SK-N-MC (cell line): ENCODE measurements at regions not wholly inside any gene's neighbourhood (a gene's known extent, or its start where the extent isn't known, plus 50 kb on each side); places are given as distances from the start of the nearest gene placed in this dataset.

Source experiments
- DNase-seq: peaks from one replicate; pipeline ENCODE4 v3.0.0-alpha.2; 2011; ENCODE audit warnings: low read depth, low spot score
- H3K27ac ChIP-seq: fragments of 200-600 bp; sonication (generic); 2 replicates; pipeline ENCODE4 v1.5.1; 2016; ENCODE audit warnings: mixed run types
- H3K36me3 ChIP-seq: fragments of 200-600 bp; sonication (generic); 2 replicates; pipeline ENCODE4 v1.6.1; 2017; ENCODE audit warnings: antibody characterized with exemption, low read length, mixed read lengths; ENCODE audit not compliant: insufficient read depth
- H3K4me3 ChIP-seq: fragments of 200-600 bp; sonication (generic); 2 replicates; pipeline ENCODE4 v1.5.1; 2016
- H3K9ac ChIP-seq: fragments of 200-600 bp; sonication (generic); 2 replicates; pipeline ENCODE4 v1.8.0; 2017; ENCODE audit warnings: mixed run types, mixed read lengths; ENCODE audit not compliant: insufficient read length
- H3K9me3 ChIP-seq: fragments of 200-600 bp; sonication (generic); 2 replicates; pipeline ENCODE4 v1.6.1; 2017; ENCODE audit warnings: low read depth, mild to moderate bottlenecking, antibody characterized with exemption, low read length, moderate library complexity, mixed read lengths
- EZH2 ChIP-seq: fragments of 200-600 bp; sonication (generic); IDR thresholded peaks from one replicate; pipeline ENCODE4 v1.6.1; 2017; ENCODE audit warnings: antibody characterized with exemption
- FOXP2 ChIP-seq: optimal IDR thresholded peaks from 2 replicates; pipeline ENCODE3; 2011; ENCODE audit warnings: mild to moderate bottlenecking, moderate library complexity; ENCODE audit not compliant: insufficient read depth; ENCODE audit errors: extremely low read length, control extremely low read depth
- POLR2AphosphoS5 ChIP-seq: IDR thresholded peaks from 2 replicates; pipeline ENCODE4 v1.6.1; 2012; ENCODE audit warnings: mild to moderate bottlenecking, low read depth, low read length, borderline replicate concordance

- Histone ChIP-seq H3K36me3 (no peaks in the 10 kb centered on the region), H3K9me3 (no peaks in the 10 kb centered on the region), H3K4me3 (no peak overlapping the region), H3K27ac (no peak overlapping the region), H3K9ac (no peak overlapping the region)
- no peak for DNase-seq
- TF ChIP-seq EZH2 (no peak), POLR2AphosphoS5 (no peak), FOXP2 (no peak)
Observed at GRCh38 chr4:170657761-170658160, 568.0 kb upstream of the AADAT start.

DNA sequence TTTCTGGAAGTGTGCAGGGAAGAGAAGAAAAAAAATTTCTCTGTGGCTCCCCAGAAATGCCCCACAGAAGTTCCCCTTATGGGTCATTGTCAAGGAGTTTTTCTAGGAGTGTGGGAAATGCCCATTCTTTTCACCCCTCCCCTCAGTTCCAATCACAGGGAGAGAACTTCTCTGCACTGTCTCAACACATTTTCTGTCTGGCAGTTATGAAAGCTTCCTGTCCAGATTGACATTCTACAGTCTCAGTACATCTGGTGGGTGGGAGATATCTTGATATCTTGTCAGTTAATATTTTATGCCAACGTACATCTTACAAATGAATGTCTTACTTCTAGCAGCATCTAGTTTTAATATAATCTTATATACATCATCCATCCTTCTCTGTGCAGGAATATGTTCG, 566.8 kb upstream of the AADAT start:
- no peak for DNase-seq
- Histone ChIP-seq H3K36me3 (no peaks in the 10 kb centered on the region), H3K4me3 (no peak overlapping the region), H3K9me3 (no peaks in the 10 kb centered on the region), H3K9ac (no peak overlapping the region), H3K27ac (no peak overlapping the region)
- TF ChIP-seq FOXP2 = no peak
- no peak for TF ChIP-seq EZH2

GRCh38 chr4:170652571-170652970, 562.8 kb upstream of the AADAT start:
- H3K36me3 ChIP-seq = no peaks in the 10 kb centered on the region
- no peak overlapping the region for H3K9ac ChIP-seq
- DNase-seq = no peak
- H3K9me3 ChIP-seq = no peaks in the 10 kb centered on the region
- TF ChIP-seq POLR2AphosphoS5 (no peak), FOXP2 (no peak), EZH2 (no peak)
- no peak overlapping the region for H3K27ac ChIP-seq
- no peak overlapping the region for H3K4me3 ChIP-seq

DNA sequence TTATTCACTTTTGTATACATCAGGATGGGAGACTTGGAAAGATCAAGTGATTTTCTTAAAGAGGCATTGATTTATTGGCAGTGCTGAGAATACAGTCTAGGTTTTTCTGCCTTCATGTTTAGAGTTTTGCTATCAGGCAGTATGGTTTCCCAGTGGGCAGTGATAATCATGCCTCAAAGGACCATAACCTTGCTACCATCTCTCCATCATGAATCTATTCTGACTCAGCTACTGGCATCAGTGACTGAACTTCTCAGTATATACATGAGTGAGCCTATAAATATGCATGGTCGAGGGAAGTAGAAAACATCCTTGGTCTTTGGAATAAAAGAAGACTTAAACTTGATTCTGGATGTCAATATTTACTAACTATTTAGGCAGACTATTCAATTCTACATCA, 562.0 kb upstream of the AADAT start:
- H3K4me3 ChIP-seq = no peak overlapping the region
- no peaks in the 10 kb centered on the region for H3K36me3 ChIP-seq
- DNase-seq = no peak
- no peak overlapping the region for H3K9ac ChIP-seq
- H3K9me3 ChIP-seq = no peaks in the 10 kb centered on the region
- TF ChIP-seq POLR2AphosphoS5 (no peak), EZH2 (no peak), FOXP2 (no peak)
- no peak overlapping the region for H3K27ac ChIP-seq

DNA sequence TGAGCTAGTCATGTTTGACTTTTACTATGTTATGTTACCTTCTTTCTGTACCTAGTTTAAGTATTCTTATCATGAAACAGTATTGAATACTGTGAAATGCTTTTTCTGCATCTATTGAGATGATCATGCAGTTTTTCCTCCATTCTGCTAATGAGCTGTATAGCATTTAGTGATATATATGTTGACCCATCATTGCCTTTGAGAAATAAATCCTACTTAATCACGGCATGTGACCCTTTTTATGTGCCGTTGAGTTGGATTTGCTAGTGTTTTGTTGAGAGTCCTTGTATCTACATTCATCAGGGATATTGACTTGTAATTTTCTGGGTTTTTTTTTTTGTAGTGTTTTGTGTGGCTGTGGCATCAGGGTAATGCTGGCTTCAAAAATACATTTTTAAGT, 537.7 kb upstream of the AADAT start:
- Histone ChIP-seq H3K9me3 (no peaks in the 10 kb centered on the region; the same call in 1 of the 2 replicates), H3K36me3 (no peaks in the 10 kb centered on the region), H3K27ac (no peak overlapping the region), H3K9ac (no peak overlapping the region), H3K4me3 (no peak overlapping the region)
- no peak for DNase-seq
- TF ChIP-seq POLR2AphosphoS5 (no peak), EZH2 (no peak), FOXP2 (no peak)

- H3K27ac ChIP-seq = no peak overlapping the region
- no peak for TF ChIP-seq FOXP2
- TF ChIP-seq POLR2AphosphoS5 = no peak
- TF ChIP-seq EZH2 = no peak
- H3K9ac ChIP-seq = no peak overlapping the region
- H3K9me3 ChIP-seq = no peaks in the 10 kb centered on the region
- DNase-seq = no peak
- H3K36me3 ChIP-seq = no peaks in the 10 kb centered on the region
- H3K4me3 ChIP-seq = no peak overlapping the region
Observed at GRCh38 chr4:170623899-170624298, 534.1 kb upstream of the AADAT start.

DNA sequence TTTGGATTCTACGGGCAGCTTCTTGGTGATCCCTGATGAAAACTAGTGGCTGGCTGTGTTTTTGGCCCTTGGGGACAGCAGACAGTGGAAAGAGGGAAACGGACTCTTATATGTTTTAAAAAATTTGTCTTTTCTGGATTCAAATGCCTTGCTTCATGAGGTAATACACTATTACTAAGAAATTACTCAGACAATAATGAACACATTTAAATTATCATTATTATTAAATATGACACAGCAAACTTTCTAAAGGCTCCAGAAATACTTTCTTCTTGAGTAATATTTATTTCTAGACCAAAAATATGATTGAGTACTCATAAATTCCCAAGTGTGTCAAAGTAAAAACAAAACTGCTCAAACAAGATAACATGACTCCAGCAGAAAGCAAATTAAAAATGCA, 520.7 kb upstream of the AADAT start:
- H3K36me3 ChIP-seq = no peaks in the 10 kb centered on the region
- no peak overlapping the region for H3K27ac ChIP-seq
- no peak for TF ChIP-seq POLR2AphosphoS5
- no peak for TF ChIP-seq FOXP2
- TF ChIP-seq EZH2 = no peak
- H3K9ac ChIP-seq = no peak overlapping the region
- H3K9me3 ChIP-seq = no peaks in the 10 kb centered on the region
- no peak overlapping the region for H3K4me3 ChIP-seq
- no peak for DNase-seq

- Histone ChIP-seq H3K27ac (no peak overlapping the region), H3K36me3 (no peaks in the 10 kb centered on the region)
- no peak for TF ChIP-seq POLR2AphosphoS5
Observed at GRCh38 chr4:170599894-170600293, 510.1 kb upstream of the AADAT start.

GRCh38 chr4:170591076-170591475, 501.3 kb upstream of the AADAT start:
- TF ChIP-seq FOXP2 = no peak
- TF ChIP-seq EZH2 = no peak
- TF ChIP-seq POLR2AphosphoS5 = no peak
- Histone ChIP-seq H3K27ac (no peak overlapping the region), H3K9me3 (no peaks in the 10 kb centered on the region), H3K9ac (no peak overlapping the region), H3K36me3 (no peaks in the 10 kb centered on the region), H3K4me3 (no peak overlapping the region)
- DNase-seq = no peak

More at GRCh38 chr4:170599894-170600293, 510.1 kb upstream of the AADAT start:
- H3K9ac ChIP-seq = no peak overlapping the region
- H3K9me3 ChIP-seq = no peaks in the 10 kb centered on the region
- no peak for DNase-seq
- no peak overlapping the region for H3K4me3 ChIP-seq
